ENCODE measurements at regions not wholly inside any gene's neighbourhood (a gene's known extent, or its start where the extent isn't known, plus 50 kb on each side); places are given as distances from the start of the nearest gene placed in this dataset.

DNA sequence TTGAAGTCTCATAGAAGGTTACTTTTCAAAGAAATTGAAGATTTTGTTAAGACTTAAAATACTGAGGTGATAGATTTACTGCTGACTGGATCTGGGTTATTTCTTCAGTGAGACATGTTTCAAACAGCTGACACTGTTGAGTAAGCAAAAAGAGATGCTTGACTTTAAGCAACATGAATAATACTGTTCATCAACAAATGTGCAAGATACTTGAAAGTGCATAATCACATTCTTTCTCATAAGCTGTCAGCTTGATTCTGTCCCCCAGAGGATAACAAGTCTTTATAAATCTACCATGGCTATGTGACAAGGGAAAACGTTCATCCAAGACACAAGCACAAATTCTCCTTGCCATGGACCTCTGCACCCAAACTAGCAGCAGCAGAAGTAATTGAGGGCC, 260.1 kb upstream of the CDH18 start:
- Mint-ChIP-seq H3K36me3 (no peaks in the 10 kb centered on the region), H3K27me3 (ENCODE audit: low read depth) (no peaks in the 10 kb centered on the region), H3K9me3 (no peaks in the 10 kb centered on the region), H3K4me1 (no peaks in the 10 kb centered on the region), H3K27ac (no peak overlapping the region), H3K4me3 (no peak overlapping the region)
- POLR2A ChIA-PET, result no interaction called here
- ATAC-seq (no peak), DNase-seq (ENCODE audit: low spot score) (no peak)
- CTCF ChIA-PET, result no interaction called here
- TF ChIP-seq ZNF671 (CRISPR knock-in tag; IDR thresholded peaks at IDR 0.05) (no peak), NFE2L1 (CRISPR knock-in tag; IDR thresholded peaks at IDR 0.05) (no peak), NFYB (CRISPR knock-in tag; conservative IDR thresholded peaks at IDR 0.05; ENCODE audit: low read depth) (no peak)

DNA sequence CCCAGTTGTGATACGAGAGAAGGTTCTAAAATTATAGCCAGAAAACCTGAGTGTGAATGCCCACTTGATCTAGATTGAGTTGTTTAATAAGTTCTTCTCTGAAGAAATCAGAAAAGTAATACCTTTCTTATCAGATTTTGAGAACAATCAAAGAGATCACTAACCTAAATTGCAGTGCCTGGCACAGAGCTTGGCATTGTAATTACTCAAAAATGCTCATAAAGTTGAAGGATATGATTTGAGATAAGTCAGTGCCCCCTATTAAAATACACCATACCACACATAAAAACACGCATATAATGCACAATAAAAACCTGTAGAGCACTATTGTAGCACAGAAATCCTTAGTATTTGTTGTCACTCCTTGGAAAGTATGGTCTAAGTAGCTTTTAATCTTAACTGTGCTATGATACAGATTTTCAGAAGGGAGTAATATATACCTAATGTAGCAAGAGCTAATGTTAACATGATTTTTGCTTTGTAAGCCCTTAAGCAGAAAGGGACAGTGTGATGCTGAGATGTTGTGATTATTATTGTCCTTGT, 257.5 kb upstream of the CDH18 start:
- POLR2A ChIA-PET, result no interaction called here
- DNase-seq (ENCODE audit: low spot score) (no peak), ATAC-seq (no peak)
- Mint-ChIP-seq H3K27me3 (ENCODE audit: low read depth) (no peaks in the 10 kb centered on the region; the same call in 1 of the 2 replicates), H3K36me3 (no peaks in the 10 kb centered on the region), H3K4me1 (no peaks in the 10 kb centered on the region), H3K27ac (no peak overlapping the region), H3K9me3 (no peaks in the 10 kb centered on the region), H3K4me3 (no peak overlapping the region)
- TF ChIP-seq FOXJ3 (CRISPR knock-in tag; IDR thresholded peaks at IDR 0.05; ENCODE audit: borderline replicate concordance), result no peak
- no peak for TF ChIP-seq SMAD4 (CRISPR knock-in tag; IDR thresholded peaks at IDR 0.05)
- TF ChIP-seq, protein P1, sequence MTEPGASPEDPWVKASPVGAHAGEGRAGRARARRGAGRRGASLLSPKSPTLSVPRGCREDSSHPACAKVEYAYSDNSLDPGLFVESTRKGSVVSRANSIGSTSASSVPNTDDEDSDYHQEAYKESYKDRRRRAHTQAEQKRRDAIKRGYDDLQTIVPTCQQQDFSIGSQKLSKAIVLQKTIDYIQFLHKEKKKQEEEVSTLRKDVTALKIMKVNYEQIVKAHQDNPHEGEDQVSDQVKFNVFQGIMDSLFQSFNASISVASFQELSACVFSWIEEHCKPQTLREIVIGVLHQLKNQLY (CRISPR knock-in tag; IDR thresholded peaks at IDR 0.05), result no peak
- TF ChIP-seq, protein P2, sequence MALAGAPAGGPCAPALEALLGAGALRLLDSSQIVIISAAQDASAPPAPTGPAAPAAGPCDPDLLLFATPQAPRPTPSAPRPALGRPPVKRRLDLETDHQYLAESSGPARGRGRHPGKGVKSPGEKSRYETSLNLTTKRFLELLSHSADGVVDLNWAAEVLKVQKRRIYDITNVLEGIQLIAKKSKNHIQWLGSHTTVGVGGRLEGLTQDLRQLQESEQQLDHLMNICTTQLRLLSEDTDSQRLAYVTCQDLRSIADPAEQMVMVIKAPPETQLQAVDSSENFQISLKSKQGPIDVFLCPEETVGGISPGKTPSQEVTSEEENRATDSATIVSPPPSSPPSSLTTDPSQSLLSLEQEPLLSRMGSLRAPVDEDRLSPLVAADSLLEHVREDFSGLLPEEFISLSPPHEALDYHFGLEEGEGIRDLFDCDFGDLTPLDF (CRISPR knock-in tag; IDR thresholded peaks at IDR 0.05), result no peak
- no peak for TF ChIP-seq SMAD3 (CRISPR knock-in tag; IDR thresholded peaks at IDR 0.05; ENCODE audit: borderline replicate concordance)
- TF ChIP-seq, protein P3, sequence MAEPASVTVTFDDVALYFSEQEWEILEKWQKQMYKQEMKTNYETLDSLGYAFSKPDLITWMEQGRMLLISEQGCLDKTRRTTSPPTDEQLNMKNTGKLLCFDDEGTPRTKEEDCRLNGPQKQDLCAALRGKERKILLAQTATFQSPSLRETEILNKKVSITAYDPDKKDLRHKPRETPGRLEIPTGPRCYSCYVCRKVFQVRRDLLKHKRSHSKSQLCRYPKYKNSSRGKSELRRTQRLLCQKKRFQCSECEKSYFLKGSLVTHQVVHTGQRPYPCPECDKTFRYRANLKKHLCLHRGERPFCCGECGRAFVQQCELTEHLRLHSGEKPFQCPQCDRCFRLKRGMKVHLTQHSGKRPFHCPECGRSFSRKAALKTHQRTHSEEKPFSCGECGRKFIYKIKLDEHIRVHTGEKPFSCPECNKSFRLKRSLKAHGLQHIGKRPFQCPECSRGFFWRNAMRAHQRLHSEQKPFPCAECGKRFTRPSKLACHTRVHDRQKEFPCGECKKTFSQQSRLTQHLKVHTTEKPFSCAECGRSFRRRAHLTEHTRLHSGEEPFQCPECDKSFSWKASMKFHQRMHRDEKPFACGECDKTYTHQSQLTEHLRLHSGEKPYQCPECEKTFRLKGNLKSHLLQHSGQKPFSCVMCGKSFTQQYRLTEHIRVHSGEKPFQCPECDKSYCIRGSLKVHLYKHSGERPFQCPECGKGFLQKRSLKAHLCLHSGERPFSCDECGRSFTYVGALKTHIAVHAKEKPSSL (CRISPR knock-in tag; conservative IDR thresholded peaks at IDR 0.05), result no peak
- no peak for TF ChIP-seq TEAD4 (CRISPR knock-in tag; IDR thresholded peaks at IDR 0.05)
- TF ChIP-seq MXD4 (CRISPR knock-in tag; IDR thresholded peaks at IDR 0.05; ENCODE audit: borderline replicate concordance), result no peak
- TF ChIP-seq, protein P4, sequence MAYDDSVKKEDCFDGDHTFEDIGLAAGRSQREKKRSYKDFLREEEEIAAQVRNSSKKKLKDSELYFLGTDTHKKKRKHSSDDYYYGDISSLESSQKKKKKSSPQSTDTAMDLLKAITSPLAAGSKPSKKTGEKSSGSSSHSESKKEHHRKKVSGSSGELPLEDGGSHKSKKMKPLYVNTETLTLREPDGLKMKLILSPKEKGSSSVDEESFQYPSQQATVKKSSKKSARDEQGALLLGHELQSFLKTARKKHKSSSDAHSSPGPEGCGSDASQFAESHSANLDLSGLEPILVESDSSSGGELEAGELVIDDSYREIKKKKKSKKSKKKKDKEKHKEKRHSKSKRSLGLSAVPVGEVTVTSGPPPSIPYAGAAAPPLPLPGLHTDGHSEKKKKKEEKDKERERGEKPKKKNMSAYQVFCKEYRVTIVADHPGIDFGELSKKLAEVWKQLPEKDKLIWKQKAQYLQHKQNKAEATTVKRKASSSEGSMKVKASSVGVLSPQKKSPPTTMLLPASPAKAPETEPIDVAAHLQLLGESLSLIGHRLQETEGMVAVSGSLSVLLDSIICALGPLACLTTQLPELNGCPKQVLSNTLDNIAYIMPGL (CRISPR knock-in tag; IDR thresholded peaks at IDR 0.05), result no peak
- no peak for TF ChIP-seq ZBTB21 (CRISPR knock-in tag; IDR thresholded peaks at IDR 0.05; ENCODE audit: borderline replicate concordance)
- no peak for TF ChIP-seq ZNF671 (CRISPR knock-in tag; IDR thresholded peaks at IDR 0.05)
- TF ChIP-seq, protein P5, sequence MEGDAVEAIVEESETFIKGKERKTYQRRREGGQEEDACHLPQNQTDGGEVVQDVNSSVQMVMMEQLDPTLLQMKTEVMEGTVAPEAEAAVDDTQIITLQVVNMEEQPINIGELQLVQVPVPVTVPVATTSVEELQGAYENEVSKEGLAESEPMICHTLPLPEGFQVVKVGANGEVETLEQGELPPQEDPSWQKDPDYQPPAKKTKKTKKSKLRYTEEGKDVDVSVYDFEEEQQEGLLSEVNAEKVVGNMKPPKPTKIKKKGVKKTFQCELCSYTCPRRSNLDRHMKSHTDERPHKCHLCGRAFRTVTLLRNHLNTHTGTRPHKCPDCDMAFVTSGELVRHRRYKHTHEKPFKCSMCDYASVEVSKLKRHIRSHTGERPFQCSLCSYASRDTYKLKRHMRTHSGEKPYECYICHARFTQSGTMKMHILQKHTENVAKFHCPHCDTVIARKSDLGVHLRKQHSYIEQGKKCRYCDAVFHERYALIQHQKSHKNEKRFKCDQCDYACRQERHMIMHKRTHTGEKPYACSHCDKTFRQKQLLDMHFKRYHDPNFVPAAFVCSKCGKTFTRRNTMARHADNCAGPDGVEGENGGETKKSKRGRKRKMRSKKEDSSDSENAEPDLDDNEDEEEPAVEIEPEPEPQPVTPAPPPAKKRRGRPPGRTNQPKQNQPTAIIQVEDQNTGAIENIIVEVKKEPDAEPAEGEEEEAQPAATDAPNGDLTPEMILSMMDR (IDR thresholded peaks at IDR 0.05), result no peak
- no peak for TF ChIP-seq ESRRA (CRISPR knock-in tag; IDR thresholded peaks at IDR 0.05; ENCODE audit: borderline replicate concordance)
- no peak for TF ChIP-seq NR1H2 (CRISPR knock-in tag; IDR thresholded peaks at IDR 0.05)
- CTCF ChIA-PET, result no interaction called here
